NOMO-1 treated with dmso at 0.1 percent for 144 hours (cell line): ENCODE measurements at regions not wholly inside any gene's neighbourhood (a gene's known extent, or its start where the extent isn't known, plus 50 kb on each side); places are given as distances from the start of the nearest gene placed in this dataset.
A peak's percentile ranks its signal among the peaks of the same experiment; 100 is the strongest.
"Not testable (repeated sequence)": the region's sequence is repeated elsewhere in the genome, so short reads cannot be mapped to it uniquely, and the experiment has no call there.

ENCODE experiments used
- DNase-seq: peaks from one replicate; lab custom pipeline; 2025; ENCODE audit not compliant: unreplicated experiment; lab: John Stamatoyannopoulos, UW

DNA sequence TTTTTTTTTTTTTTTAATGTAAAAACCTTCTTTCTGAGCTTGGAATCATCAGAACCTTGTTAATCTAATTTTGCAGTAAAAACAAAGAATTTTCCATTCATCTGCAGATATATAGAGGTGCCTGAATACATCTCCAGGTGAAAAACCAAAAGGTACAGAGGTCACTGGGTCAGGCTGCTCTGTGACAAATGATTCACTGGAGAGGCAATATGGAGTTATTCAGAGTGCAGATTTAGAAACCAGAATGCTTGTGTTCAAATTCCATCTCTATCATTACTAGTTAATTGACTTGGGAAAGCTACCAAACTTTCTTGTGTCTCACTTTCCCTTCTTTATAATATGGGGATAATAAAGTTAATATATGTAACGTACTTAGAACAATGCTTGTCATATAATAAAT is 51.5 kb upstream of the C1orf53 start:
- DNase-seq: no peak

DNA sequence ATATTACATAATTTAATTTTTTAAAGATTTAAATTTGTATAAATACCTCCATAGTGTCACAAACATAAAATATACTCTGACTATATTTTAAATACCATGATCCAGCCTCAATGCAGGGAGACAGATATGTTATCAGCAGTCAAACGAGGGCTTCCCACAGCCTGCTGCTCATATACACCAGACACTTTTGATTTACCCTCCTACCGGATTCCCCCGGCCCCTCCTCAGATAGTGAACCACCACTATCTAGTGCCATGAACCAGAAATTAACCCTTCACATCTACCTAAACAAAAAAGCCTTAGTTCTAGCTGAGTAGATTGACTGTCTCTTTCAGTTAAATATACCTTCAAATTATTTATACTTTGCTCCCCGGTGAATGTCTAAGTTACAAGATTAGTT is 52.4 kb upstream of the C1orf53 start:
- DNase-seq: no peak

DNA sequence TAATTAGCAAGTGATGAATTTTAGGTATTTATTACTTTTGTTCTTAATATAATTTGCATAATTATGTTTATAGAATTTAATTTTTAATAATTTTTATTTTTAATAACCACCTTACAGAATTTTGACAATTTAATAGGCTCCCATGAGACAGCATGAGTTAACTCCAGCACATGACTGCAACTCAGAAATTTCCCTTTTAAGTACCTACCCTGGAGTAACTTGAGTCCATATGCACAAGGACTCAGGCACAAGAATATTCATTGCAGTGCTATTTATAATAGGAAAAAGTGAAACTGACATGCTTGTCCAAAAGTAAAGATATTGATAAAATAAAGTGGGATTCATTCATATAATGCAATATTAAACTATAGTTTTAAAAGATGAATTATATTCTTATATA is 54.1 kb upstream of the C1orf53 start:
- DNase-seq: no peak

- no peak for DNase-seq
Measured at GRCh38 chr1:197845886-197846285, 56.5 kb upstream of the C1orf53 start.

GRCh38 chr1:197844651-197845050 is 57.8 kb upstream of the C1orf53 start:
- DNase-seq: no peak

DNA sequence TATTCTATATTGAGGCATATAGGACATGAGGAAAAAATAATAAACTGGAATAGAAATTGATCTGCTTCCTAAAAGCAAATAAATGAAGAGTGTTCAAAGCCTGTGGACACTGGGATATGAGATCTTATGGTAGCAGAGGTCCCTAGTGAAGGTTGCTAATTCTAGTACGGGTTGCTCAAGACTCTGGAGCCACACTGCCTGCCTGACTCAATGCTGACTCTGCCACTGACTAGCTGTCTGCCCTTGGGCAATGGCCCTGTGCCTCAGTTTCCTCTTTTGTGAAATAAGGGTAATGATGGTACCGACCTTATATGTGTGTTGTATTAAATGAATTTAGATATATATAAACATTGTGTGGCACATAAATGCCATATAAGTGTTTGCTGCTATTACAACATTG is 59.0 kb upstream of the C1orf53 start:
- no peak for DNase-seq

GRCh38 chr1:197842646-197843045 is 59.8 kb upstream of the C1orf53 start:
- DNase-seq: no peak

- peak; percentile 61 for DNase-seq
Measured at GRCh38 chr1:197841883-197842553, 60.4 kb upstream of the C1orf53 start.

- no peak for DNase-seq
Measured at GRCh38 chr1:197841158-197841557, 61.3 kb upstream of the C1orf53 start.

DNA sequence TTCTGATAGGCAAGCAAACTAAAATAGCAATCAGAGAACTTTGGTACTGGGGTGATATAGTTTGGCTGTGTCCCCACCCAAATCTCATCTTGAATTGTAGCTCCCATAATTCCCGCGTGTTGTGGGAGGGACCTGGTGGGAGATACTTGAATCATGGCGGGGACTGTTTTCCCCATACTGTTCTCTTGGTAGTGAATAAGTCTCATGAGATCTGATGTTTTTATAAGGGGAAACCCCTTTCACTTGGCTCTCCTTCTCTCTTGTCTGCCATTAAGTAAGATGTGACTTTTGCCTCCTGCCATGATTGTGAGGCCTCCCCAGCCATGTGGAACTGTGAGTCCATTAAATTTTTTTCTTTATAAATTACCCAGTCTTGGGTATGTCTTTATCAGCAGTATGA is 62.6 kb upstream of the C1orf53 start:
- DNase-seq: not testable (repeated sequence)

DNA sequence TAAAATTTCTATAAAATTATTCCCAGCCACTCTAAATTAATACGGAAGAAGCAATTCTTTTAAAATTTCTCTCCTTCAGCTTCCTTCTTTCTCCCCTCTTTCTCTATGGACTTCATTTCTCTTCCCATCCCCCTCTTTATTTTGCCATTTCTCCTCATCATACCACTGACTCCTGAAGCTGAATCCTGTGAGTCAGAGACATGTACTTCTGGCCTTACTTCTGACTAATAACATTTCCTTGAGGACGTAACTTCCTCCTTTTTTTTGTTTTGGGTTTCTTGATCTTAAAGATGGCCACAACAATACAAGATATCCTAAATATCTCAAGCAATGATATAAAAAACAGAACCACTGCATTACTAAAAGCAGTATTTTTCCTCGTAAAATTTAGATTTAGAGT is 63.6 kb upstream of the DENND1B start:
- peak; percentile 75 for DNase-seq

DNA sequence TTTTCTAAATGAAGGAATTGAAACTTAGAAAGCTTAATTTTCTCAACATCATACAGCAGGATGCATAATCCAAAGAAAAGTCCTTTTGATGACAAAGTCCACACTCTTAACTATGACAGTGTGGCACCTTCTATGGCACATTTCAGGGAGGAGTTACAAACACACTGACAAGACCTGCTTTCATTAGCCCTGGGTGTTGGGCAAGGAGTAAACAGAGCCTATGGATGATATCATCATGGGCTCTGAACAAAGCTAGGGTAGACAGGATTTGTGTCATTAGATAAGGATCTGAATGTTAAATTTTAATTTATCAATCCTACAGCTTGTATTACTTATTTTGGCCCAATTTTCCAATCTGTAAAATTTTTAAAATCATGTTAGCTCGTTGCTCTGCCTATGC is 62.6 kb upstream of the DENND1B start:
- no peak for DNase-seq

DNA sequence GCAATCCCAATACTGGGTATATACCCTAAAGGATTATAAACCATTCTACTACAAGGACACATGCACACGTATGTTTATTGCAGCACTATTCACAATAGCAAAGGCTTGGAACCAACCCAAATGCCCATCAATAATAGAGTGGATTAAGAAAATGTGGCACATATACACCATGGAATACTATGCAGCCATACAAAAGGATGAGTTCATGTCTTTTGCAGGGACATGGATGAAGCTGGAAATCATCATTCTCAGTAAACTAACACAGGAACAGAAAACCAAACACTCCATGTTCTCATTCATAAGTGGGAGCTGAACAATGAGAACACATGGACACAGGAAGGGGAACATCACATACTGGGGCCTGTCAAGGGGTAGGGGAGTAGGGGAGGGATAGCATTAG is 61.1 kb upstream of the DENND1B start:
- not testable (repeated sequence) for DNase-seq

DNA sequence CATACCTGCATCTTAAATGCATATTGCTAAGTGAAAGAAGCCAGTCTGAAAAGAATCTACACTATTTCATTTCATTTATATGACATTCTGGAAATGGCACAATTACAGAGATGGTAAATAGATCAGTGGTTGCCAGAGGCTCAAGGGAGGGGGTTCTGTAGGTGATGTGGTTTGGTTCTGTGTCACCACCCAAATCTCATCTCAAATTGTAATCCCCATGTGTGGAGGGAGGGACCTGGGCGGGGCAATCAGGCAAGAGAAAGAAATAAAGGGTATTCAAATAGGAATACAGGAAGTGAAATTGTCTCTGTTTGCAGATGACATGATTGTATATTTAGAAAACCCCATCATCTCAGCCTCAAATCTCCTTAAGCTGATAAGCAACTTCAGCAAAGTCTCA is 53.7 kb upstream of the DENND1B start:
- not testable (repeated sequence) for DNase-seq

DNA sequence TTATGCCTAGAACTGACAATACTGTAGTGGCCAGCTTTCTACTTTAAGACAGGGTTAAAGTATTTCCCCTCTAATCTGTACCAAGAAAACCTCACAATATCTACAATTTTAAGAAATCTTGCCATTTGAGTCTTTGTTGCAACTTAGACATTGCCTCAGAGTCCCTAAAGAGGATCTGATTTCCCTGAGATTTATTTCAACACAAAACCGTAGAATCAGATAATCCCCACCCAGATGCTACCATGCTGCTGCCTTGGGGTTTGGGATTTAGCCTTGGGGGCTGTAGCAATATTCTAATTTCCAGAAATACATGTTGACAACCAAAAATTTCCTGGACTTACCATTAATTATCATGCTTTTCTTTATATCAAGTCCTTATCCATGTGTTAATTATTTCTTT is 50.3 kb upstream of the DENND1B start:
- DNase-seq: no peak
